ENCODE measurements at regions not wholly inside any gene's neighbourhood (a gene's known extent, or its start where the extent isn't known, plus 50 kb on each side); places are given as distances from the start of the nearest gene placed in this dataset.

DNA sequence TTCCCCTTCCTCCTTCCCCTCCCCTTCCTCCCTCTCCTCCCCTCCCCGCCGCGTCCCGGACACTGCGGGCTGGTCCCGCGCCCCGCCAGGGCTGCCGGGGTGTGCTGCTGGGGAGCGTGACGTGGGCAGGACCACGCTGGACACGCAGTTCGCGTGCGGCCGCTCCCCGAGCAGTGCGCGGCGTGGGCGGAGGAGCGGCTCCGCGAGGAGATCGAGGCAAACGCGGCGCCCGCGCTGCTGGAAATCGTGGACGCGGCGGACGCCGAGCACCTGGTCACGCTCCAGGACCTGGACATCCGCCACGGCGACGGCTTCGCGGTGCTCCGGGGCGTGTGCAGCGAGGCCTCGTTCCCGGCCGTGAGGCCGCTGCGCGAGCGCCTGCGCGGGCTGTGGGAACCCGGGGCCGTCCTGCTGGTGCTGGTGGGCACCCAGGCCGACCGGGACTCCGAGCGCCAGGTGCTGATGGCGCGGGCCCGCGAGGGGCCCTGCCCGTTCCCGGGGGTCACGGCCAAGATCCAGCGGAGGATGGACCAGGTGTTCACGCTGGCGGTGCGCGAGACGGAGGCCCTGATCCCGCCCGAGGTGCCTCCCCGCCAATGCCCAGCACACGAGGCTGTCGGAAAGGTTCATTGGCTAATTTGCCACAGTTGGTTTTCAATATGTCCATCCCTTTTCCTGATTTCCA lies 84.3 kb downstream of the TNFAIP2 start:
- no peak for DNase-seq

DNA sequence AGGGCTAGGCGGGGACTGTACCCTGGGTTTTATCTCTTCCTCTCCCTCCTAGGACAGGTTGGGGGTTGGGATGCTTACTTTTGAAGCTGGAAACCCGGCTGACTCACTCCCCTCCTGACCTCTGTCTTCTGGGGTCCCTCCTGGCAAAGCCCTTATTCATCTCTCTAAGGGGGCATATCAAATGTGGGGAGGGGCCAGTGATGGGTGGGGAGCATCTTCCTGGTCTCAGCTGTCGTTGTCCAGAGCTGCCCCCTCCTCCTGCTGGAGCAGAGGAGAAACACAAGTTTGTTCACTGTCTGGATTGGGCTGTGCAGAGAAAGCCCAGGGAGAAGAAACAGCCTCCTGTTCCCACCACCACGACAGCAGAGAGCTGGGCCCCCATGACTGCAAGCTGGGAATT lies 85.8 kb downstream of the TNFAIP2 start:
- DNase-seq = no peak

DNA sequence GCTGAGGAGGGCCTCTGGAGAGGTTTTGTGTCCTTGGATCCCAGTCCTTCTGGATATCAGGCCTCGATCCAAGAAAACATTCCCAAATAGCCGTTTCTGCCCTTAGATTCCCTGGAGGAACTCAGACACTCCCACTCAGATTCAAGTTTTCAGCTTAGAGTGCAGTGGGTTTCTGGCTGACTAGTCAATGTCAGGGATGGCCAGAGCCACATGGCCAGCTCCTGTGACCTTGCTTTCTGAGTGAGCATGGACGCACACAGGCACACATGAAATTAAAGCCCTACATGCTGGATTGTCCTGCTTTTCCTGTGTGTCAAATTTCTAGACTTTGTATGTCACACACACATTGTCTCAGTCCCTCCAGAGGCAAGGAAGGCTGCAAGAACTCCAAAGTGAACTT lies 86.2 kb downstream of the TNFAIP2 start:
- no peak for DNase-seq

DNA sequence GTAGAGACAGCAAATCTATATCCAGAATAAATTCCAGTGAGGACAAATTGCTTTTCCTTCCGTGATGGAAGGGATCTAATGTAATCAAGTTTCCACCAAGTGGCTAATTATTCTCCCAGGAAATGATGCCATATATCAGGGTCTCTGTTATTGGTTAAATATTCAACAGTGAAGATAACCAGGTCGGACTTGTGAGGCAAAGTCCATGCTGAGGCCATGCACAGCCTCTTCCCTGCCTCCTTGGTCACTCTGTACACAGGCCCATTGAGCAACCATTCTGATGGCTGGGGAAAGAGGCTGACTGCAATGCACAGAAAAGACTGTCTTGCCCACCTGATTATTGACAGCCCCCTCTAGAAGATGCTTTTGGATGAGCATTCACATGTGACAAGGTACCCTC lies 90.1 kb downstream of the TNFAIP2 start:
- DNase-seq = no peak

DNA sequence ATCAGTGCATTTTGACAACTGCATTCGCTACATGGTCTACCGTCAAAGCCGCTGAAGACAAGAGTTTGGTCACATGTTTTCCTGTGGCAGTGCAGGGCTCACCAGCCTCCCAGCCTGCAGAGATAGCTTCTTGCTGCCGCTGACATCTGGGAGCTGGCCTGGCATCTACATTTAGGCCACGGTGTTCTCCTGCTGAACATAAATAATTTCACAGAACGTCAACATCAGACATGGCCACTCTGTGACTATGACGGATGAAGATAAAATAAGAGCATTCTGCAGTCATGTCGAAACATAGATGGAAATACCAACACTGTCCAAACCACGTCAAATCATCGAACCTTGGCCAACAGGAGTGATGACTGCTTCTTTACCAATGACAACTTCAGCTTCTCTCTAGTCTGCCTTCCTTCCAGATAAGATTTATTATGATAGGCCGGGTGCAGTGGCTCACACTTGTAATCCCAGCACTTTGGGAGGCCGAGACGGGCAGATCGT lies 91.2 kb downstream of the TNFAIP2 start:
- no peak for DNase-seq

DNA sequence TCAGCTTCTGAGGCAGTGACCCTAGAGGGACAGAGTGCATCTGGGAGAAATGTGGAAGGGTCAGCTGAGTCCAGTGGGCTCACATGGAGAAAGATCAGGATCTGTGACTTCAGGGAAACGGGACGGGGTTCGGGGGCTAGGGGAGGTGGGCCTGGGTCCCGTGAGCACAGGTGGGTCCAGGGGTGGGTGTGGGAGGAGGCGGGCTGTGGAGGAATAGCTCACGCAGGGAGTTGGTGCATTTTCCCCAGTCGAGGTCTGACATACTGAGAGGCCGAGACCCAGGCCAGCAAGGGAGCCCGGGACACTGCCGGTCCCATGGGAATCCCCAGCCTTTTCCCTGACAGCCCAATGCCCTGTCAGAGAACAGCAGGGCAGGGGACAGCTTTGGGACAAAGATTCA lies 93.1 kb downstream of the TNFAIP2 start:
- no peak for DNase-seq

DNA sequence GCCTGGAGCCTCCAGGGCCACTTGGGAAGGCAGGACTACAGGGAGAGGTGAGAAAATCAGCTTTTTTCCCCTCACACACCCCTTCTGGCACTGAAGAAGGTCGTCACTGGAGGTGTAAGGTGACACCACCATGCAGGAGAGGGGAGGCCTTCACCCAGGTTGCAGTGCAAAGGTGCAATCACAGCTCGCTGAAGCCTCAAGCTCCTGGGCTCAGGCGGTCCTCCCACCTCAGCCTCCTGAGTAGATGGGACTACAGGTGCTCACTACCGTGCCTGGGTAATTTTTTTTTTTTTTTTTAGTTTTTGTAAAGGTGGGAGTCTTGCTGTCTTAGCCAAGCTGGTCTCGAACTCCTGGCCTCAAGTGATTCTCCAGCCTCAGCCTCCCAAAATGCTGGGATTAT lies 93.6 kb downstream of the TNFAIP2 start:
- no peak for DNase-seq

DNA sequence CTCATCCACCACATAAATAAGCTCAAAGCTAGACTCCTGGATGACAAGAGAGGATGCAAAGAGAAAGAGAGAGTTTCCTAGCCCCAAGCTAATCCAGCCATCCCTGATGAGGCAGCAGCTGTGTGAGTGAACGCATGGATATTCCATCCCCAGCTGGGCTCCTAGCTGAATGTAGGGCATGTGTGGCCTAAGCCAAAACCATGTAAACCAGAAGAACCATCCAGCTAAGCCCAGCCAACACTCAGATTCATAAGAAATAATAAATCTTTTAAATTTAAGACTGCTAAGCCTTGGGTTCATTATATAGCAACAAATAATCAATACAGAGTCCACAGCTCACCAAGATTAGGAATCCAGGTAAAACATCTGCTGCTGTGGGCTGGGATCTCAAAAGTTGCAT lies 94.3 kb downstream of the TNFAIP2 start:
- no peak for DNase-seq

DNA sequence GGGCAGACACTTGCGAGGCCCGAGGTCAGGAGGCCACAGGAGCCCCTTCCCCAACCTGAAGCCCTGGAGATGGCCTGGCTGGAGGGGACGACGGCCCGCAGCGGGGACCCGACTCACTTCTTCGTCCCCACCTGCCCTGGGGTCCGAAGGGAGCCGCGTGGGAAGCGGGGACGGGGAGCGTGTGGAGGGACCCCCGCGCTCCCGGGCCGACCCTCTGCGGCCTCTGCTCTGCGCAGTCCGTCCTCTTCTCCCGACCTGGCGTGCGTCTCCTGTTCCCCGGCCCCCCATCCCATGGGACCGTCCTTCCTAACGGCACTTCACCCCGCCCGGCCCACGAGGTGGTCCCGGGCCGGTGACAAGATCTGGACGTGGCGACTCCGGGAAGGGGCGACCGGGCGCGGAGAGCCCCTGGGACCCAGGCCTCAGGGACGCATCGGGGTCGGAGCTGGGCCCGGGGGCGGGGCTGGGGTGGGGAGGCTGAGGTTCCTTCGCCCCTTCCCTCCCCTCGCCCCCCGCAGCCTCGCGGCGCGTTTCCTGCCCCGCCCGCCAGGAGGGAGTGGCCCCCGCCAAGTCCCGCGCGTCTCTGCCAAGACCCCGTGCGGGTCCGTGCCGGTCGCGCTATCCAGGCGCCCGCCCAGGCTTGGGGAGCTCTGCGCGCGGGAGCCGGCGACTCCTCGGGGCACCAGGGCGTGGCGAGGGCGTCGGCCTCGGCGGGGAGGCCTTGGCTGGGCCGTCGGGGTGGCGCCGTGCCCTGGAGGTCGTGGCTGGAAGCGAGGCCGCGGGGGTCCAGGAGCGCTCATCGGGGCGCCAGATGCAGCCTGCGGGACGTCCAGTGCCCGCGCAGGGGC lies 97.1 kb downstream of the TNFAIP2 start:
- DNase-seq = no peak

DNA sequence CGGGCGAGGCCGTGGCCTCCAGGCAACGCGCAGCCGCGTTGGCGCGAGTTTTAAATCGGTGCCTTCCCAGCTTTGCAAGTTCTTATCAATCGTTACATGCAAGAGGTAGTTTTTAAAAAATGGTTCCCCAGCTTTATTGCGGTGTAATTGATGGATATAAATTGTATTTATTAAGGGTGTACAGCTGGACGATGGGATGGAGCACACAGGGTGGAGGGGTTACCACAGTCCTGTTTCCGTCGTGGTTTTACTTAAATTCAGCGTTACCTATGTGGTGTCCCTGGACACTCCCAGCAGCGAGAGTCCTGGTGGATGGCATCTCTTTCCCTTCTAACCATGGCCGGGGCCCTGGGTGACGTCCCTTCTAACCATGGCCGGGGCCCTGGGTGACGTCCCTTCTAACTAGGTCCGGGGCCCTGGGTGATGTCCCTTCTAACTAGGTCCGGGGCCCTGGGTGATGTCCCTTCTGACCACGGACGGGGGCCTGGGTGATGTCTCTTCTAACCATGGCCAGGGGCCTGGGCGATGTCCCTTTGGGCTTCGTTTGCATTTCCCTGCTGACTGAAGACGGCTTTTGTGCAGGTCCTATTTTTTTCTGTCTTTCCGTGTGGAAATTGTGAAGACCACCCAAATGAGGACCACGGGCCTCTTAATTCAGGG lies 97.9 kb downstream of the TNFAIP2 start:
- no peak for DNase-seq

DNA sequence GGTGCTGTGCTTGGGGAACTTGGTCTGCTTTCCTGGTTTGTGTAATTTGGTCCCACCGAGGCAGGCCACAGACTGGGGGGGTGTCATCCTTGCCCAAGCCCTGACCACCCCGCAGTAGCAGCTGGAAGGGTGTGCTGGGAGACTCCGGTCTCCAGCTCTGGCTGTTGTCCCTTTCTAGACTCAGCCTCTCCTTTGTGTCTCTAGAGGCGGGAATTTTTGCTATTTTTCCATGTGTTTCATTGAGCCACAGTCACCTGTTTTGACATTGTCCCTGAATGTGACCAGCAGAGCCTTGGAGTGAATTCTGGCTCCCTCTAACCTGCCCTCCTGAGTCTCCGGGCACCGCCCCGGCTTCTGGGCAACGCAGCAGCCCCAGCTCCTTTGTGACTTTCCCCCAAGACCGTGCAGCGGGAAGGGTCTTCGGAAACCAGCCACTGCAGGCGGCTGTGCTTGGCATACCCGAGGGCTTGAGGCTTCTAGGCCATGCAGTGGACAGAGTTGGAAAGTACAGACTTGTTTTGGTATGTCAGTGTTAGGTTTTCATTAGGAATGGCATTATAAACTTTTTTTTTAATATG lies 98.6 kb downstream of the TNFAIP2 start:
- DNase-seq = no peak

DNA sequence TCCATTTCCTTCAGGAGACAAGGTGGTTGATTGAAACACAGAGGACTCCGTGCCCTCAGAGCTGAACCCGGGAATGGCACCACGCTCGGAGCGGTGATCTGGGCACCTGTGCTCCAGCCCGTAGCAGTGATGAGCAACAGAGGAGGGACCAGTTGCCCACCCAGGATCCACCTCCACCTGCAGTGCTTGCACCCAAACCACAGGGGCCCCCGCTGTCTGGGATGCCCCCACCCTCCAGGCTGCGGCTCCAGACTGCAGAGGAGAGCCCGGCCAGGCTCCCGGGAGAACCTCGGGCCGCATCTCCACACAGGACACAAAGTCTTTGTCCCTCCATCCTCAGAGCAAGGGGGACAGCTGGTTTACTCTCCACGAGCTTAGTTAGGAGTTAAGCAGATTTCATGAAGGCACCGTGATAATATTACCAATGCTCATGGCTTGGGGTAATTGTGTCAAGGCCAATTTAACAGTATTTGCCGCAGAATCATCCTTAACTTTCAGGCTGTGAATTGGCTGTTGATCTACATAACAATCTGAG lies 100.6 kb downstream of the TNFAIP2 start:
- DNase-seq = no peak

DNA sequence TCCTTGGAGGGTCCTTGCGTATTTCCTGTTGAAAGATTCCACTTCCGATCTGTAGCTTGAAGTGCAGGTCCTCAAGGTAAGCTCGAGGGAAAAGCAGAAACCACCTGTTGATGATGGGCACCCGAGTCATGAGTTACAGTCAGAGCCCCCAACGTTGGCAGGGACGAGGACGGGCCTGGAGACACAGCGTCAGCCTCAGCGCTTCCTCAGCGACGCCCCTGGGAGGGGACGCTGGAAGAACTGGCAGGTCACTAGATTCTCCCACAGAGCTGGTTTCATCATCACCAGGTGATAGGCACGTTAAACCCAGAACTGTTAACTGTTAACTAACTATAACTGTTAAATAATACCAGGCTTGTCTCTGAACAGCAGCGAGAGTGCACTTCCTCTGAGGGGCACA lies 101.8 kb downstream of the TNFAIP2 start:
- no peak for DNase-seq

DNA sequence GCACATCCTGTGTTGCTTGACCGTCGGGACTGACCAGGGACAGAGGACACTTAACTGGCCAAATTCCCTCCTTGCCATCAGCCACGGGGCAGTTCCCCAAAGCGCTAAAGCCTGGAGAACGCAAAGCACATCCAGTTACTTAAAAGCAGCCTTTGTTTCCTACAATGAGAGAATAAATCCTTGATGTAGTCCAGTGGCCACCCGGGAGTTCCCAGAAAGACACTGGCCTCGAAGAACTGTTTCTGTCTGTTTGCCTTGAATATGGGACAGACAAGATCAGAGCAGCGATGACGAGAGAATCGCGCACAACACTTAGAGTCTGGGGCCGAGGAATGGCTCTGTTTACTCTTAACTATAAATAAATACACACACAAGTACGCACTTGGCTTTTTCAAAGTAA lies 102.2 kb downstream of the TNFAIP2 start:
- no peak for DNase-seq

DNA sequence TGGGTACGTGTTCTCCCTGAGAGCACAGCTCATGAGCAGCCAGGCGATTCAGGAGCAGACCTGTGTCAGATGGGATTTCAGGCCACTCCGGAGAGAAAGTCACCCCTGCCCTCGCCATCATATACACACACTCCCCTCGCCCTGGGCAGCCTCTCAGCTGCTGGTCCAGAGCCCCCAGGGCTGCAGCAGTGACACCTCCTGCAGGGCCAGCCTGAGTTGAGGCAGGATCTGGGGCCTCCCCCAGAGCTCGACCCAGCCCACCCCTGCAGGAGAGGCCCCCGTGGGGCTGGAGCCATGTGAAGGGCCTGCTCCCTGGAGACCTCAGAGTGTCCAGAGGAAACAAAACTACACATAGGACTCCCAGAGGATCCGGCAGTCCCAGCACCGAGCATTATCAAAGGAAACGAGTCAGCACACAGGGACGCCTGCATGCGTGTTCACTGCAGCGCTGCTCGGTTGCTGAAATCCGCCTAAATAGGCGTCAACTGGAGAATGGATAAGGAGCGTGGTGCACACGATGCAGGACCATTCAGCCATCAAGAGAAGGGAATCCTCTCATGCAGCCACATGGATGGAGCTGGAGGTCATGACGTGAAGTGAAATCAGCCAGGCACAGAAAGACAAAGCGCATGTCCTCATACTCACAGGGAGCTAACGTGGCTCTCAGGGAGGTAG lies 104.0 kb downstream of the TNFAIP2 start:
- DNase-seq = no peak

DNA sequence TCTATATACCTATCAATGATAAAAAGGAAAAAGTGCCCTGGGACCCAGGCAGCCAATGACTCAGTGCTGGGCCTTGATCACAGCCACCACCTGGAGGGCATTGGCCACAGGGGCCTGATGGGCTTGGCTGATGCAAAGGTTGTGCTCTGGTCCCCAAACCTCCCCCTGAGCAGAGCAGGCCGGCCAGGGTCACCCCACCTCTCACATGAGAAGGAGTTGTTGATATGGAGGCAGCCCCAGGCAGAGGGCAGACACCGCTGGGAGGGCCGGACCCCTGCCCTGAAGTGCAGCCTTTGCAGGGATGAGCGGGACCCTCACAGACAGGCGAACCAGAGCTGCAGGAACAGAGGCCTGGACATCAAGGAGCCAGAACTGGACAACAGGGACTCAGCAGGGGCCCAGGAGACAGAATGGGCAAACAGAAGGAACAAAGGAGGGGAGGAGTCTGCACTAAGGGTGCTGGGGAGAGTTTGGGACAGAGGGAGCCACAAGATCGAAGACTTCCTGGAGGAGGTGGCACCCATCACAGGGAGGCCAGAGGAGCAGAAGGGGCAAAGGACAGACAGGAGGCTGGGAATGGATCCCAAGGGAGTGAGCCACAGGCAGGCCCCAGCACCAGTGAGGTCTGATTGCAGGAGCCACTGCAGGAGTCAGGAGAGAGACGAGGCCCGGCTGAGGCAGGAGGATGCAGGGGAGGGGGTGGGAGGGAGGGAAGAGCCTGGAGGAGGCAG lies 105.0 kb downstream of the TNFAIP2 start:
- DNase-seq = no peak

DNA sequence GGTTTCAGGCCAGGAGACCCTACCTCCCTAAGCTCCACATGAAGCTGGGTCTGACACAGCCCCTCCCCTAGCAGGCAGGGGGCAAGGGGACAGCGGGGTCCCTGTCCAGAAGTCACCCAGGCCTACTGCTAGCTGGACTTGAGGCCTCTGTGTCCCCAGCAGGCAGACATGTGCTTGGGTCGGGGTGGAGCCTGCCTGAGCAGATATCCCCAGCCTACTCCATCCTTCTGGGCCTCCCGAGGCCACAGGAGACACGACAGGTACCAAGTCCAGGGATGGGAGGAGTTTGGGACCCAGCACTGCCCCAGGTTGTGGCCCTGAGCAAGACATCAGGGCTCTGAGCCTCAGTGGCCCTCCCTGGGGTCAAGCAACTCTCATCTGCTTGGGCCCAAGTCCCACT lies 105.2 kb upstream of the EIF5 start:
- DNase-seq = no peak

DNA sequence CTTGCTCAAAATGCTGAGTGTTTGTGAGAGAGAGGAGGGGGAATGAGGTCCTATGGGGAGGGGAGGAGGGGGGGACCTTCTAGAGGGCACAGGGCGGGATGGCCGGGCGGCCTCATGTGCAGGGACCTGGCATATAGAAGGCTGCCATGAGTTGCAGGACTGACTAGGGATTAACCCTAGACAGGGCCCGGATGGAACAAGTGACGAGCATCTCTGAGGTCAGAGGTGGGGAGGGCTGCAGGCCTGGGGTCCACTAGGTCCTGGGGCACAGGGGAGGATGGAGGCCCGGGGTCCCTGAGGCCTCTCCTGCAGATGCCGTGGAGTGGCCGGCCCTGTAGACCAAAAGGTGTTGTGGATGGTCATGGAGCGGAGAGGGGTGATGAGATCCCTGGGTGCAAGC lies 104.0 kb upstream of the EIF5 start:
- no peak for DNase-seq

DNA sequence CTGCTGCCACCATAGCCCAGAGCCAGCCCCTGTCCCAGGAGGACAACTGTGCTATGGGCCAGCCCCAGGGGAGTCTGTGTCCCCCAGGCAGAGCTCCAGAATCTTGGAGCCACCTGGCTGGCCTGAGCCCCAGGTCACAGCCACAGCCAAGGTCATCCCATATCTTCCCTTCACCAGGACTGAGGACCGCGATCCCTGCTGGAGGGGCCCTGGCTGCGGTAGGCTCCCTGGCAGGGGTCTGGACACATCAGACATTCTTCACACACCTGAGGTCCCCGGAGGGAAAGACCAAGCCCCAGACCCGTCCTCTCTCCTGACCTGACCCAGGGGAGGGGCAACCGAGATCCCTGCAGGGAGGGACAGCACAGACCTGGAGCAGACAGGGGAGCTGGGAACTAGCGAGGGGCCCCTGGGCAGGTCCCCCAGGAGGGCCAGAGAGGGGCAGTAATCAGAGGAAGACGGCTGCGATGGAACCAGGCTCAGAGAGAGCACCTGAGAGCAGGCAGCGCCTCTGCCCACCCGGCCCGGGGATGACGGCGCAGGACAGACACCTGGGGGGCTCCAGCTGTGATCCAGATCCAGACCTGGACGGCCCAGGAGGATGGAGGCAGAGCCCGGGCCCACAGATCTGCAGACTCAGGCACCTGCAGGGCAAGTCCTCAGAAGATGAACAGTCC lies 103.2 kb upstream of the EIF5 start:
- DNase-seq = no peak

DNA sequence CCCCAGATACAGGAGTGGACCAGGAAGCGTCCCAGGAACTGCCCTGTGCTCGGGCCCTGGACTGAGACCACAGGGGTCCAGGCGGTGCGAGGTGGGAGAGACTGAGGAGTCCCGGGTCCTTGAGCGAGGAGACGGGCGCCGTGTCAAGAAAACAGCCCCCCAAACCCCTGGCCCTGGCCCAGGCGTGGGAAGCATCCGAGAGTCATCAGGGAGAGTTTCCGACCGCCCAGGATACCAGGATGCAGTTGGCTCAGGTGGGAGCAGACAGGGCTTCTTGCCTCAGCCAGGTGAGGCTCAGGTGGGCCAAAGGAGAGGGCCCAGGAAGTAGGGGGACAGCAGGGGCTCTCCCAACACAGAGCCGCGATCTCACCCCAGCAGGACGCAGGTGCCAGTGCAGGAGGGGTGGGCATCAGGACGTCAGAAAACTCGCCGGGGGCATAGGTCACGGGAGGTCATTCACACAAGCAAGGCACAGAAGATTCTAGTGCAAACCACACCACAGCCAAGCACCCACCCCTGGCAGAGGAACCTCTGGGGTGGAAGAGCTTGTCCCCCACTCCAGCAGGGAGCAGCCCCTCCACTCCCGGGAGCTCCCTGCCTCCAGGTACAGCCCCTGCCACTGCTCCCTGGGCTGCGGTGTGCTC lies 102.5 kb upstream of the EIF5 start:
- DNase-seq = no peak

All from stimulated activated naive CD4-positive, alpha-beta T cell (primary cell).